NCI-H2171 treated with DMSO at 0.1 percent for 48 hours (cell line): ENCODE measurements at regions not wholly inside any gene's neighbourhood (a gene's known extent, or its start where the extent isn't known, plus 50 kb on each side); places are given as distances from the start of the nearest gene placed in this dataset.

Experiments used
- DNase-seq: peaks from one replicate; lab custom pipeline; 2025; lab: John Stamatoyannopoulos, UW

GRCh38 chr2:45337481-45337880, 273.6 kb downstream of the SRBD1 start:
- DNase-seq: no peak

- no peak for DNase-seq
These were observed 276.9 kb downstream of the SRBD1 start for GRCh38 chr2:45334205-45334604.

GRCh38 chr2:45332567-45332966, 278.5 kb downstream of the SRBD1 start:
- DNase-seq: no peak

- no peak for DNase-seq
These were observed 279.0 kb downstream of the SRBD1 start for GRCh38 chr2:45332094-45332493.

GRCh38 chr2:45331410-45331786, 279.7 kb downstream of the SRBD1 start:
- DNase-seq: no peak

- no peak for DNase-seq
These were observed 280.2 kb downstream of the SRBD1 start for GRCh38 chr2:45330637-45331409.

- DNase-seq: no peak
These were observed 281.0 kb downstream of the SRBD1 start for GRCh38 chr2:45330108-45330507.

GRCh38 chr2:45329045-45329677, 281.9 kb downstream of the SRBD1 start:
- DNase-seq: no peak

DNA sequence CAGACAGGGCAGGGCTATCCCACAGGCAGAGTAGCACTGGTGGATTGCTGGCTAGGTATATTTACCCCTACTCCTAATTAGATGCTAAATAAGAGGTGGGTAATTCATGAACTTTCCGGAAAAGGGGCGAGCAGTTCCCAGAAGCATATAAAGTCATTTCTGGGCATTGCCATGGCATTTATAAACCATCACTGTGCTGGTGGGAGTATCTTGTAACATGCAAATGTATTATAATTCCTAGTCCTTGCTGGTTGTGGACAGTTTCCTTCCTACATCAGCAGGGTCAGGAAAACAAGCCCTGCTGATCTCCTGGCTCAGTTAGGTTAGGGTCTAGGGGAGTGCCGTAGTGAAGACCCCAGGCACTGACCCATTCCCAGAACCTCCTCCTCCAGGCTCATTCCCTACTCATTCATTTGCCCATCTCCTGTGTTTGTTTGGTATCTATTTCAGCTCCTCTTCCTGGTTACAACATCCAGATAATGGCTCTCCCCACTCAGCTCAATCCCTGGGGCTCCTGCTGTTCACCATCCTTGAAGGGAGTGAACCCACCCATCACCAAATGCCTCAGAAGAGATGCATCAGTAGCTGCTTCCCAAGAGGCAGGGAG, 282.7 kb downstream of the SRBD1 start:
- no peak for DNase-seq

GRCh38 chr2:45323344-45323743, 287.7 kb downstream of the SRBD1 start:
- no peak for DNase-seq

DNA sequence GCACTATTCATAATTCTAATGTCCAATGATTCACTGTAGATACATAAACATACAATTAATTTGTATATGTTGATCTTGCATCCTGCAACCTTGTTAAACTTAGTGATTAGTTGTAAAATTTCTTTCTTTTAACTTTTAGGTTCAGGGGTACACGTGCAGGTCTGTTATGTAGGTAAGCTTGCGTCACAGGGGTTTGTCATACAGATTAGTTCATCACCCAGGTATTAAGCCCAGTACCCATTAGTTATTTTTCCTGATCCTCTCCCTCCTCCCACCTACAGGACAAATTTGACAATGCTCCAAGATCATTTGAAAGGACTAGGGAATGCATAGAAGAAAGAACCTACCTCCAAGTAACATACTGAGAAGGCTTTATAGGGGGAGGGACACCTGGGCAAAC, 290.1 kb downstream of the SRBD1 start:
- DNase-seq: no peak

- no peak for DNase-seq
These were observed 291.2 kb downstream of the SRBD1 start for GRCh38 chr2:45319683-45320455.

DNA sequence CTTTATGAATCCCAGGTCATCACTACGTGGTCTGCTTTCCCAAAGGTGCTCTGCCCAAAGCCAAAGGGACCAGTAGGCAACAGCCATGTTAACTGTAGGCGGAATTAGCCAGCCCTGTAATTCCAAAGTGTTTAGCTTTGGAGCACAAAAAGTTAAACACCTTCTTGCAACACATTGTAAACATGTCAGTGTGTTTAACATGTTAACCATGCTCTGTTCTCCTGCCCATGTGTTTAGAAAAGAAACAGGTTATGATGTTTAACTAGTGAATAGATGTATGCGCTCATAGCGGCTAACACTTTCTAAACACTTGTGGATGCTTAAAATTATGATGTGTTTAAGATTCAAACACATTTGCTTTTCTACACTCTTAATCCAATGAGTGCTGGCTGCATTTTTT, 292.4 kb downstream of the SRBD1 start:
- DNase-seq: no peak

DNA sequence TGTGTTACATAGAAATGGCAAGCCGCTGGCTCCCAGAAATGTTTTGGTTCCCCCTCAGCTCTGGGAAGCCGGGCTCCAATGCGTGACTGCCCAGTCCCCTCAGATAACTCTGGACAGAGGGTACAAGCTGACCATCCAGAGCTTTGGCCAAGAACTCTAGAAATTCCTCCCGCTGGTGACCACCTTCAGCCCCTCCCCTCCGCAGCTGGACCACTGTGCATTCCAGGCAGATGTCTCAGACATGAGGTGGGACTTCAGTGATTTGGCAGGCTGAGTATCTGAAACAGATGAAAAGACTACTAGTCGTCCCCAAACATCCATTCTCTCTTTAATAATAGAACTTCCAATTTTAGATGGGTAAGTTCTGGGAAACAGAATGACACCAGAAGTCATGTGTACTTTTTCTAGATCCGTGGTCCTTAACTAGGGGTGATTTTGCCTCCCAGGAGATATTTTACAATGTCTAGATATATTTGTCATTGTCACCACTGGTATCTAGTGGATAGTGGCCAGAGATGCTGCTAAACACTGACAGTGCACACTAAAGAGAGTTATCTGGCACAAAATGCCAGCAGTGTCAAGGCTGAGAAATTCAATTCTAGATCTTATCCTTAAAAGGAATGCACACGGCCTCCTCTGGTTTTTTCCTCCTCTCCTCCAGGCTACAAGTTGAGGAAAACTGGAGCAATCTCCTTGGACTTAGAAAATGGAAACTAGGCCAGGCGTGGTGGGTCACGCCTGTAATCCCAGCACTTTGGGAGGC, 294.3 kb downstream of the SRBD1 start:
- DNase-seq: no peak

DNA sequence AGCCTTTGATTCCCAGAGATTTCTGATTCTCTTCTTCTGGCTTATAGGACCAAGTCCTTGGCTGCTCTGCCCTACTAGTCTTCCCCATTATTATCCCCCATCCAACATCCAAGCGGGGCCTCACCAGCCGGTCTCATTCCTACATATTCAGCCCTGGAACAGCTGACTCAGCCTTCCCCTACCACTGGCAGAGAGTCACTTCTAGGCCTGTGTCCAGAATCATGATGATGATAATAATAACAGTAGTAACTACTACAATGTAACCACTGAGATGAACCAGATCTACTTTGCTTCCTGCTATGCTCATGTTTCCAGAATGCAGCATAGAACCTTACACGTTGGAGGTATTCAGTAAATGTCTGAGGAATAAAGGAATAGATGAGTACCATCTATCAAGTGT, 295.2 kb downstream of the SRBD1 start:
- no peak for DNase-seq

DNA sequence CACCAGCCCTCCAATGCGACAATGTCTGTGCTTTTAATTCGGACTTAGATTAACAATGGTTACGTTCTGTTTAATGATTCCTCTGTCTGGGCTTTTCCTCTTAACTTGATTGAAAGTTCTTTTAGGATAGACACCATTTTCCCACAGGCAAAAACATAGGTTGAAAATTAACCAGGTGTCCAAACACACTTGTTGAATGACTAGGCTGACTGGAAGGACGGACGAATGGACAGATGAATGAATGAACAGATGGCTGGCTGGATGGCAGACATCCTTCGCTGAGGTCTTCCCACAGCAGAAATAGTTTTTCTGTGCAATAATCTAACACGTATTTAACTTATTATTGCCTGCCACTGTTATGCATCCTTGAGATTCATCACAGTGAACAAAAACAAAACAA, 298.8 kb downstream of the SRBD1 start:
- DNase-seq: no peak

DNA sequence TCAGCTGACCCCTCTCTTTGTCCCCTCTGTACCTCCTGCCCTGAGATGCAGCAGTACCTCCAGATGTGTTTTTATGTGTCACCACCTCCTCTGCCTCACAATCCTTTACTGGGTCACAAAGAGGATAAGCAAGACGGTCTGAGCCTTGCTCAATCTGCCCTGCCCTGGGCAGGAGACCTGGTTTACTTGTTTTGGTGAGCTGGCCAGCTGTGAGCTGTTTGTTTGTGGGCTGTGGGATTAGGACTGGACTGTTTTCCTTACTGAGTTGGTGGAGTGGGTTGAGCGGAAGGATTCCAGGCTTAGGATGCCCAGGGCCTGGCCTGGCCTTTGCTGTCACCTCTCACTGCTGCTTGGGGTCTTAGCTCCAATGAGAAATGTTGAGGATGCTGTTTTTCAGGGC, 299.5 kb downstream of the SRBD1 start:
- DNase-seq: no peak

- DNase-seq: no peak
These were observed 297.9 kb upstream of the SIX2 start for GRCh38 chr2:45307147-45307546.

DNA sequence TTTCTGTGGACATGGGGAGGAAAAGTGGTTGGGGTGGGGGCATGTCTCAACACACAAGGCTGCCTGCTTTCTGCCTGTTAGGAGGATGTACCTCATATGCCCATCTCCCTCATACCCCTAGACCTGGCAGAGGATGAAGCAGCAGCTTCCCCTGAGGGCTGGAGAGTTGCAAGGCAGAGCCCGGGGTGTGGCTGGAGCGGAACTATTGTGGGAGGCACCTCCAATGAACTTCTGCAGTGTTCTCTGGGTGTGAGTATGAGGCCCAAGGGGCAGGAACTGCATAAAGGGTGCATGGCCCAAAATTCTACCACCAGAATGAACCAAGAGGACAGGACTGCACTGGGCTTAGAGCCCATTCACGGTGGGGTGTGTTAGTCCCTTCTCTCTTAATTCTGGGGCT, 296.3 kb upstream of the SIX2 start:
- DNase-seq: no peak

DNA sequence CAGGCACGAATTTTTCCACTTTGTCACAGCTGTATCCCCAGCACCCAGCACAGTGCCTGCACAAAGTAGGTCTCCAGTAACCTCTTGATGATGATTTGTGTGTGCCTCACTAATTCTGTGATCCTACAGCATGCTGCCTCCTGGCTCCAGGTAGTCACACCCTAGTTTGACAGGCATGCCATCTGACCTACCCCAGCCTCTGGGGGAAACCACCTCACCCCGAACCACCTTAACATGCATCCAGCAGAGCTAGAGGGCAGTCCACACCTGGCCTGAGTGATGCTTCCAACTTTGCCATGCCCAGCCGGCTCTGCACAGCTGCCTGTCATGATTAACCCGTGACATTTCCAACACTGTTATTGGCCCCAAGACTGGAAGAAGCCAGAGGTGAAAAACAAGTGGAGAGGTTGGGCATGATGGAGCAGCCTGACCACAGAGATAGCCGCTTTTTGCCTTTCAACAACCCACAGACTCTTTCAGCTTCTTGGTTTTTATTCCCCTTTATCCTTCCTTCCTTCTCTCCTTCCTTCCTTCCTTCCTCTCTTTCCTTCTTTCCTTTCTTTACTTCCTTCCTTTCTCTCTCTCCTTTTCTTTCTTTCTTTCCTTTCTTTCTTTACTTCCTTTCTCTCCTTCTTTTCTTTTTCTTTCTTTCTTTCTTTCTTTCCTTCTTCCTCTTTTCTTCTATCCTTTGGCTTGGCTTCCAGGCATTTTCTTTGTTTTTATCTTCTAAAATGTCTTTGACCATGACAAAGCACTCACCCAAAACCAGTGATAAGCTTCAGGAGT, 294.4 kb upstream of the SIX2 start:
- no peak for DNase-seq
